ENCODE measurements at regions not wholly inside any gene's neighbourhood (a gene's known extent, or its start where the extent isn't known, plus 50 kb on each side); places are given as distances from the start of the nearest gene placed in this dataset.

GRCh38 chr16:9595393-9595792 lies 503.9 kb downstream of the HAPSTR1 start:
- TF ChIP-seq CTCF (IDR thresholded peaks at IDR 0.05; ENCODE audit: low read depth, low read length): no peak
- no peak for TF ChIP-seq MYC (IDR thresholded peaks at IDR 0.05; ENCODE audit: low read depth, low read length)
- no peak for TF ChIP-seq POLR2A (IDR thresholded peaks at IDR 0.05; ENCODE audit: extremely low read depth, insufficient read length)
- no peak for TF ChIP-seq MAX (IDR thresholded peaks at IDR 0.05; ENCODE audit: low read depth, low read length)

Measured in NB4 (cell line).